GM12892 (cell line): ENCODE measurements at regions not wholly inside any gene's neighbourhood (a gene's known extent, or its start where the extent isn't known, plus 50 kb on each side); places are given as distances from the start of the nearest gene placed in this dataset.

Experiments
- POLR2A ChIP-seq: IDR thresholded peaks from 2 replicates; pipeline ENCODE4 v1.6.1; 2011; ENCODE audit warnings: low read depth, low read length, control low read depth
- POLR2AphosphoS5 ChIP-seq: IDR thresholded peaks from 2 replicates; pipeline ENCODE4 v1.6.1; 2011; ENCODE audit warnings: low read depth, low read length, control low read depth
- TAF1 ChIP-seq: IDR thresholded peaks from 2 replicates; pipeline ENCODE4 v1.6.1; 2011; ENCODE audit warnings: low read depth, mild to moderate bottlenecking, control low read depth, low read length, borderline replicate concordance

GRCh38 chrX:129019412-129019811 lies 503.9 kb downstream of the SMARCA1 start:
- TF ChIP-seq POLR2A (no peak), POLR2AphosphoS5 (no peak), TAF1 (no peak)
